Iris pigment epithelial cell (primary cell): ENCODE measurements at regions not wholly inside any gene's neighbourhood (a gene's known extent, or its start where the extent isn't known, plus 50 kb on each side); places are given as distances from the start of the nearest gene placed in this dataset.

Experiments used
- DNase-seq: peaks from one replicate; pipeline ENCODE4 v3.0.0-alpha.2; 2011; ENCODE audit warnings: low read depth

DNA sequence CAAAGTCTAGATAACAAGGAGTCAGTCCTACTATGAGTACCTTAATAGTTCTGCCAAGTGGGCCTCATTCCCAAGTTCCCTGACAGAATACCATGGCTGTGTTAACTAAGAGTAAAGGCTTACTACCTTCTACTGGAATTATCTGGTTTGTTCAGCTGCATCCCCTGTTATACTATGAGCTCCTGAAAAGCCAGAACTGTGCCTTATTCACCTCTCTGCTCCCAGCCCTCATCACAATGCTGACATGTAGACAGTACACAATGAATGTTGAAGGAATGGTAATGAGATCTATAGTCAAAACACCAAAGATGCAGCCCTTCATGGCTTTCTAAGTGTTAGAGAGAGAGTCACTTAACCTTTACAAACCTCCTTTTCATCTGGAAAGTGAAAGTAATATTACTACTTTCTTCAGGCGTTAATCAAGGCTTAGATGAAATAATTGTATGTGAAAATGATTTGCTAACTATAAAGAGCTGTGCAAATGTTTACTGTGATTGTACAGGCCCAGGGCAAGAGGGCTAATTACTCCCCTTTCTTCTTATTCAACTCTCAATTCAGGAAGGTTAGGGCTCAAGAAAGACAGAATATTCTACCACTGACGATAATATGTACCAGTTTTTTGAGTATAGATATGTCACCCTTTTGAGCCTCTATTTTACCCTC lies 70.3 kb upstream of the MROH9 start:
- no peak for DNase-seq

DNA sequence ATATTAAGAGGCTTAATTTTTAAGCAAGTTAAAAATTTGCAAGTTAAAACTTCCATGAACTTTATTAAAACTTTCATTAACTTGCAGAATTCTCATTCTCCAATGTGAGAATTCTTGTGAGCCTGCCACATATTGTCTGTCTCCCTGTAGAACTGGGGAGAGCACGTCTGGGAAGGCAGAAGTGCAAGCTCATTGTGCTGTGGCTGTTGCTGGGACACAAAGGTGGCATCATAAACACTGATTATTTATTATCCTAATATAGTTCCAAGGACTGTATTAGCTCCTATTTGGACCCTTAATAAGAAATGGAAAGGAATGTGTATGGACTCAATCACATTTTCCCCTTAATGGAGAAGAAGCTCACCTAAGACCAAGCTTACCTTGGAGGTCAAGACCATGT lies 68.7 kb upstream of the MROH9 start:
- no peak for DNase-seq

DNA sequence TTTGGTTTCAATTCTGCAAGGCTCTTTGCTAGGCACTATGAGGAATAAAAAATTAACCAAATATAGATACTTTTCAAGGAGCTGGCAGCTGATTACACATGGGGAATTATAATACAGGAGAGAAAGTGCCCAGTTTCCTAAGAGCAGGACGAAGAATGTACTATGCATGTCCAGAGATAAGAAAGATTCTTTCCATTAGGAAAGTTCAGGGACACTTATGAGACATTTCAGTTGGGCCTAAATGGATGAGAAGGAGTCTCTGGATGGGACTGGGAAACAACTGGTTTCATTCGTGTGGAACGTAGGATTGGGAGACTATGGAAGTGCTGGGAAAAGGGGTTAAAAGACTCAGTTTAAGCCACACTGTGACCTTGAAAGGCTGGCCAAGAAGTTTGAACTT lies 63.5 kb upstream of the MROH9 start:
- DNase-seq: no peak

- DNase-seq: no peak
These were observed 62.7 kb upstream of the MROH9 start for GRCh38 chr1:170872663-170873062.

DNA sequence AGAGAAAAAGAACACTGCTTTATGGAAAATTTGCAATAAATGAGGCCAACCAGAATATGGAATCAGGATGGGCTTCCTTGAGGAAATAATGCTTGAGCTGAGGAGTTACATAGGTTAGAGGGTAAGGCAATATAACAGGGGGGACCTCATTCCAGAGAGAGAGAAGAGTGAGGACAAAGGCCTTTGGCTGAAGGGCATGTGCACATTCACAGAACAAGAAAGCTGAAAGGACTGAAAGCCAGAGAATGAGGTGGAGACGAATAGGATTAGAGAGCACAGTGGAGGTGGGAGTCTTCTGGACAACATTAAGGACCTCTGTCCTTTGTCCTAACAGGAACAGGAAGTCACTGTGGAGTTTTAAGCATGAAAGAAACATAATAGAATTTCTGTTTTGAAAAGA lies 60.7 kb upstream of the MROH9 start:
- DNase-seq: no peak

DNA sequence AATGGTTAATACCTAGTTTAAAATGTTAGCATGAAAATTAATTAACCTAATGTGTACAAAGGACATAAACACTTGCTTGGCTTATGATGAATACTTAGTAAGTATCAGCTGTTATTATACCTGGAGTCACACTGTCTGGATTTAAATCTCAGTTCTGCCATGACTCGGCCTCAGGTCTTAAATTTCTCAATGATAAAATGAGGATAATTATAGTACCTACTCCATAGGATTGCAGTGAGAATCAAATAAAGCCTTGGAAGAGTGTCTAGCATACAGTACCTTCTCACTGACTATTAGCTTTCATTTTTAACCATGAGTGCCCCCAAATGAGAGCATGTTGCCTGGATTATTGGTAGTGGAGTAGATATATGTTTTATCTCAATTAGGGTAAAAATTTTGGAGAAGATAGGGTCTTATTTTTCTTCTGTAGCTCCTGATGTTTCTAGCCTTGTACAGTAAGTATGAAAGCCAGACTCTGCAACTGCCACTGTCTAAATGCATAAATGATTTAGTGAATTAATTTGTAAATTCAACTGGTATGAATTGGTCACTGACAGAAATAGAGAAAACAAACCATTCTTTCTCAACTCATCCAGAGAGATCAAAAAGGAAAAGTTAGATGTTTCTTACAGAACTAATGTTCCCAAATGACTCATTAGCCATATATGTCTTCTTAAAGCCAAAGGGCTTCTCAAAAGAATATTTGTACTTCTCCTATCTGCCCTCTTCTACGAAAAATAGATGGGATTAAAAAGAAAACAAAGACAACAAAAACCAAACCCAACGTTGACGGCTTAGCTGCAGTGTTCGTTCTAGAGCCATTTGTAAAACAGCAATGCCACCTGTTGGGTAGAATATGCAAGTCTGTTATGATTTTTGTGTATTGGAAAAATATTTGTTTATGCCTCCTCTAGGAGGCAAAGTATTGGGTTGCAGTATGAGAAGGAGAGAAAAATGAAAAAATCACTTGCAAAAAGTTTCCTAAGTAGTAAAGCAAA lies 53.8 kb upstream of the MROH9 start:
- DNase-seq: peak; percentile 24
